Heart left ventricle (tissue), 16 donors: ENCODE measurements at regions not wholly inside any gene's neighbourhood (a gene's known extent, or its start where the extent isn't known, plus 50 kb on each side); places are given as distances from the start of the nearest gene placed in this dataset.

Source experiments
- ATAC-seq, 4 donors: fragments of 200-7000 bp; cut with Tn5 transposase; one replicate each; pipeline ENCODE4 v1.9.1; 2020 to 2022; ENCODE audit warnings: moderate library complexity in 4 of 4, mild to moderate bottlenecking in 3 of 4, moderate number of reproducible peaks in 1 of 4
- DNase-seq, 5 donors: peaks; one replicate each; pipeline ENCODE4 v3.0.0-alpha.2; 2020
- H3K27ac ChIP-seq, 12 donors: fragments of 200-600 bp; sonication (generic) in 4 of 12; one replicate each; pipeline versions ENCODE4 v1.5.0 to v1.8.0; 2016 to 2022; ENCODE audit warnings: mild to moderate bottlenecking in 2 of 12
- H3K27me3 ChIP-seq, 9 donors: fragments of 200-600 bp; sonication (generic) in 2 of 9; one replicate each; pipeline versions ENCODE4 v1.5.1 to v1.8.0; 2016 to 2022; ENCODE audit warnings: mild to moderate bottlenecking in 3 of 9
- H3K36me3 ChIP-seq, 9 donors: fragments of 200-600 bp; sonication (generic) in 2 of 9; one replicate each; pipeline versions ENCODE4 v1.5.0 to v1.8.0; 2018 to 2022; ENCODE audit warnings: mild to moderate bottlenecking in 2 of 9
- H3K4me1 ChIP-seq, 12 donors: fragments of 200-600 bp; sonication (generic) in 4 of 12; one replicate each; pipeline versions ENCODE4 v1.5.0 to v1.8.0; 2016 to 2022; ENCODE audit warnings: mild to moderate bottlenecking in 3 of 12
- H3K4me3 ChIP-seq, 12 donors: fragments of 200-600 bp; sonication (generic) in 4 of 12; one replicate each; pipeline versions ENCODE4 v1.5.0 to v1.8.0; 2017 to 2022; ENCODE audit warnings: mild to moderate bottlenecking in 9 of 12, moderate library complexity in 4 of 12
- H3K9me3 ChIP-seq, 12 donors: fragments of 200-600 bp; sonication (generic) in 4 of 12; one replicate each; pipeline versions ENCODE4 v1.5.0 to v1.8.0; 2016 to 2022; ENCODE audit warnings: mild to moderate bottlenecking in 1 of 12
- POLR2A ChIP-seq, 2 donors: fragments of 450-650 bp; IDR thresholded peaks; one replicate each; pipeline ENCODE4 v1.6.1; 2017; ENCODE audit warnings: antibody characterized with exemption in 2 of 2, mild to moderate bottlenecking in 2 of 2, moderate library complexity in 2 of 2
- WGBS, 4 donors: extraction: QIAGEN DNeasy Blood & Tissue Kit in 2 of 4; methylation state at CpG; one replicate each; pipeline versions ENCODE4 v1.1.5 to v1.1.7; 2013 to 2018; 5-methylcytosine and 5-hydroxymethylcytosine counted together
- intact Hi-C, 10 donors: fragments of 100-400 bp; cut with DNase I; formaldehyde crosslinking; loops; one replicate each; pipeline versions ENCODE4 v1.11.1 to v1.14.2; 2022
- TF ChIP-seq, protein P1 (sequence below), 12 donors: fragments of 200-600 bp; sonication (generic) in 4 of 12; IDR thresholded peaks; one replicate each; pipeline versions ENCODE4 v1.5.0 to v1.8.0; 2018 to 2022; ENCODE audit warnings: antibody characterized with exemption in 12 of 12, mild to moderate bottlenecking in 5 of 12
- donor health status: ischemic (EF 13 %, LVEDD 7.1; RV severe dilation, severe dysfunction).
- donor health status: healthy with polysubstance abuse.
- donor health status: DM: no; HTN: yes; CAD: no.
- donor health status: DM: no; HTN: no; CAD: no.
- donor health status: ischemic (EF 25% LVEDD 6.9; RV normal size, moderate dysfunction).
- donor health status: ischemic (EF 25% LVEDD 5.7; RV mildly dilated, moderate dysfunction).
- donor health status: healthy.
- donor health status: DM: yes; HTN: yes; CAD: no.
- donor health status: ischemic (EF 35%, LVEDD 5.7; RV mildly dilated, moderate dysfunction).
- donor health status: nonischemic (EF 11% LVEDD 7.7; RV severe dilation, severe dysfunction).
- donor health status: DM: yes; HTN: yes; CAD: no.
- donor health status: PGD.
- donor health status: ischemic (EF 29% LVEDD 5.4; RV normal size, mild dysfunction).
- donor health status: nonischemic (EF 23%, LVEDD 6.1; RV moderate dilation, normal function).

DNA sequence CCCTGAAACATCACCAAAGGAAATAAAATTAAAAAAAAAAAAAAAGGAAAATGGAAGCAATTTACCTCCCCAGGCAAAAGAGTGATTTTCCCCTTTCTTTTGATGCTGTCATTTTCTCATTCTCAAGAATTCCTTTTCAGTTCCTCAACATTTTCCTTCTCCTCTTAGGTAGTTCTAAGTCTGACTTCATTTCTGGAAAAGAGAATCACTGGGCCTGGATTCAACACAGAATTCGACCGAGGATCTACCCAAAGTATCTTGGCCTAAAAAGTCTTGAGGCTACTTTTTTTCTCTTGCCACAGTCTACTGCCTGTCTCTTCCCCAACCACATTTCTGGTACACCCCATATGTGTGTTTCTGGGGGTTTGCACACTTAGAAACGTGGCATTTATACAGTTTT, 717.8 kb upstream of the TBX3 start:
- peaks cover 0 to 11% (median 2%) of the 10 kb centered on the region in 12 donors for H3K4me1 ChIP-seq
- WGBS, 4 donors, result 81 to 92% (median 84%) methylated on average over 3 of the region's 3 CpGs
- TF ChIP-seq, protein P1, sequence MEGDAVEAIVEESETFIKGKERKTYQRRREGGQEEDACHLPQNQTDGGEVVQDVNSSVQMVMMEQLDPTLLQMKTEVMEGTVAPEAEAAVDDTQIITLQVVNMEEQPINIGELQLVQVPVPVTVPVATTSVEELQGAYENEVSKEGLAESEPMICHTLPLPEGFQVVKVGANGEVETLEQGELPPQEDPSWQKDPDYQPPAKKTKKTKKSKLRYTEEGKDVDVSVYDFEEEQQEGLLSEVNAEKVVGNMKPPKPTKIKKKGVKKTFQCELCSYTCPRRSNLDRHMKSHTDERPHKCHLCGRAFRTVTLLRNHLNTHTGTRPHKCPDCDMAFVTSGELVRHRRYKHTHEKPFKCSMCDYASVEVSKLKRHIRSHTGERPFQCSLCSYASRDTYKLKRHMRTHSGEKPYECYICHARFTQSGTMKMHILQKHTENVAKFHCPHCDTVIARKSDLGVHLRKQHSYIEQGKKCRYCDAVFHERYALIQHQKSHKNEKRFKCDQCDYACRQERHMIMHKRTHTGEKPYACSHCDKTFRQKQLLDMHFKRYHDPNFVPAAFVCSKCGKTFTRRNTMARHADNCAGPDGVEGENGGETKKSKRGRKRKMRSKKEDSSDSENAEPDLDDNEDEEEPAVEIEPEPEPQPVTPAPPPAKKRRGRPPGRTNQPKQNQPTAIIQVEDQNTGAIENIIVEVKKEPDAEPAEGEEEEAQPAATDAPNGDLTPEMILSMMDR (IDR thresholded peaks at IDR 0.05), result no peak
- no peak for TF ChIP-seq POLR2A (IDR thresholded peaks at IDR 0.05)
- ATAC-seq, result no peak
- H3K27me3 ChIP-seq, result no peaks in the 10 kb centered on the region
- intact Hi-C loops, result no loop called here
- no peak overlapping the region for H3K27ac ChIP-seq
- H3K36me3 ChIP-seq, result no peaks in the 10 kb centered on the region
- peaks cover 0 to 9% (median 4%) of the 10 kb centered on the region in 12 donors for H3K9me3 ChIP-seq
- H3K4me3 ChIP-seq, result no peak overlapping the region
- DNase-seq, result no peak

DNA sequence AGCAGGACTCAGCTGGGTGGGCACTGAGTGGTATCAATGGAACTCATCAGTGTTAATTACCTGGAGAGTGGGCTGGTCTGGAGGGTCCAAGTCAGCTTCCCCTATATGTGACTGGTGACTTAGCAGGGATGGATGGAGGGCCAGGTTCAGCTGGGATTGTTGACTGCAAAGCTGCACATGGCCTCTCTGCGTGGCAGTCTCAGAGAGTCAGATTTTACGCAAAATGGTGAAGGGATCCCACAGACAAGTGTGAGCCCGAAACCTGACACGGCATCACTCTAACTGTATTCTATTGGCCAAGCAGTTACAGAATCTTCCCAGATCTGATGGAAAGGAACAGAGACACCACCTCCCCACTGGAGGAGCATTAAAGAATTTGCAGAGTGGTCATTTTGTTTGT, 716.0 kb upstream of the TBX3 start:
- Histone ChIP-seq H3K4me3 (no peak overlapping the region), H3K4me1 (peaks cover 0 to 4% (median 1%) of the 10 kb centered on the region in 12 donors), H3K27me3 (no peaks in the 10 kb centered on the region), H3K36me3 (no peaks in the 10 kb centered on the region), H3K9me3 (peaks cover 0 to 16% (median 11%) of the 10 kb centered on the region in 12 donors), H3K27ac (no peak overlapping the region)
- intact Hi-C loops, result no loop called here
- WGBS, 4 donors, result 90 to 96% (median 93%) methylated on average over 4 of the region's 4 CpGs
- DNase-seq (no peak), ATAC-seq (no peak)
- TF ChIP-seq POLR2A (IDR thresholded peaks at IDR 0.05), result no peak
- TF ChIP-seq, protein P1 (IDR thresholded peaks at IDR 0.05), result no peak

DNA sequence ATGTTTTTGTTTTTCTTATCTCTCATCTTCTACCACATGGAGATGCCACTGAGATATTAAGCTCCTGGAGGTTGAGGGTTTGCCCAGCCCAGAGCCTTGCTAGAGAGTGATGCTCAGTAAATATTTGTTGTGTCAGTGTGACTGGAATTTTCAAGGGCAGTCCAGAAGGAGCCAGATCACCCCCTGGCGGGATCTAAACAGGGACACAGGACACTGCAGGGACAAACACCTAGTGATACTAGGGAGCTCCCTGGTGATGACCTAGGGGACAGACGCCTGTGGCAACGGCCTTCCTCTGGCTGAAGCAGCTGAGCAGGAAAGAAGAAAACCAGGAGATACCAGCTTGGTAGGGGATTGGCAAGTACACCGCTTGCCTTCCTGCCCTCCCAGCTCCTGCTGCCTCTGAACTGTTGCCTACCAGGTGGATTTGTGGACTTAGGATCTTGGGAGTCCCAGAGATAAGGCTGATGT, 714.4 kb upstream of the TBX3 start:
- intact Hi-C loops, result loop anchor here in 3 of 10 donors (10.0 kb wide), 2 partner anchors 224 to 734 kb away; no protein-coding TSS in a partner anchor
- Histone ChIP-seq H3K9me3 (peaks cover 0 to 16% (median 10%) of the 10 kb centered on the region in 12 donors), H3K27me3 (no peaks in the 10 kb centered on the region), H3K36me3 (no peaks in the 10 kb centered on the region), H3K4me3 (no peak overlapping the region), H3K4me1 (no peaks in the 10 kb centered on the region), H3K27ac (no peak overlapping the region)
- TF ChIP-seq, protein P1 (IDR thresholded peaks at IDR 0.05), result peak in 6 of 12 donors; percentile 8 to 39 (median 20)
- no peak for TF ChIP-seq POLR2A (IDR thresholded peaks at IDR 0.05)
- DNase-seq (no peak), ATAC-seq (peak in 3 of 4 donors; percentile 46 to 60 (median 58))
- WGBS, 4 donors, result 54 to 73% (median 65%) methylated on average over 4 of the region's 4 CpGs

DNA sequence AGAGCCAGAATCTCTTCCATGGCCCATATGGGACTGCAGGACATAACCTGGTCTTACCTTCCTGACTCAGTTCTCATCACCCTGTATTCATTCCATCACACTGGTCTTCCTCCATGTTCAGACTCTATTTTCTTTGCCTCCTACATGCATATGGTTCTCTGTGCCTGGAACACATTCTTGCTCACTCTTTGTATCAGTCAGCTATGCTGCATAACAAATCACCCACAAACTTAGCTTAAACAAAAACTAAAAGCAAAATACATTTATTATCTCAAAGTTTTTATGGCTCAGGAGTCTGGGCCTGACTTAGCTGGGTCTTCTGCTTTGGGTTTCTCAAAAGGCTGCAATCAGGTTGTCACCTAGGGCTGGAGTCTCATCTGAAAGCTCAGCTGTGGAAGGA, 712.6 kb upstream of the TBX3 start:
- ATAC-seq (no peak), DNase-seq (no peak)
- Histone ChIP-seq H3K27me3 (no peaks in the 10 kb centered on the region), H3K9me3 (peaks cover 0 to 21% (median 10%) of the 10 kb centered on the region in 12 donors), H3K4me3 (no peak overlapping the region), H3K27ac (no peak overlapping the region), H3K4me1 (no peaks in the 10 kb centered on the region), H3K36me3 (no peaks in the 10 kb centered on the region)
- intact Hi-C loops, result loop anchor here in 3 of 10 donors (10.0 kb wide), 2 partner anchors 222 to 732 kb away; no protein-coding TSS in a partner anchor
- no peak for TF ChIP-seq POLR2A (IDR thresholded peaks at IDR 0.05)
- TF ChIP-seq, protein P1 (IDR thresholded peaks at IDR 0.05), result no peak
